Muscle layer of duodenum (tissue), 2 donors: ENCODE measurements at regions not wholly inside any gene's neighbourhood (a gene's known extent, or its start where the extent isn't known, plus 50 kb on each side); places are given as distances from the start of the nearest gene placed in this dataset.

ENCODE experiments used
- H3K27ac ChIP-seq: one replicate; pipeline ENCODE4 v1.7.0; 2013; ENCODE audit warnings: mild to moderate bottlenecking, low read length
- H3K27me3 ChIP-seq: one replicate; pipeline ENCODE4 v1.7.0; 2013; ENCODE audit warnings: low read depth, mild to moderate bottlenecking, control low read depth, low read length
- H3K36me3 ChIP-seq, 2 donors: one replicate each; pipeline ENCODE4 v1.7.0; 2013; ENCODE audit warnings: low read length in 2 of 2, control low read depth in 1 of 2, mild to moderate bottlenecking in 1 of 2; ENCODE audit not compliant: insufficient read depth in 2 of 2, control insufficient read depth in 1 of 2
- H3K4me1 ChIP-seq, 2 donors: one replicate each; pipeline ENCODE4 v1.7.0; 2013; ENCODE audit warnings: low read length in 2 of 2, mild to moderate bottlenecking in 2 of 2, control low read depth in 1 of 2, moderate library complexity in 1 of 2; ENCODE audit not compliant: insufficient read depth in 2 of 2, control insufficient read depth in 1 of 2
- H3K4me3 ChIP-seq, 2 donors: one replicate each; pipeline ENCODE4 v1.7.0; 2013; ENCODE audit warnings: low read length in 2 of 2, low read depth in 1 of 2, mild to moderate bottlenecking in 1 of 2
- H3K9me3 ChIP-seq, 2 donors: one replicate each; pipeline ENCODE4 v1.7.0; 2013; ENCODE audit warnings: low read length in 2 of 2, control low read depth in 1 of 2, mild to moderate bottlenecking in 1 of 2; ENCODE audit not compliant: control insufficient read depth in 1 of 2
- donor health status: healthy.

- H3K4me1 ChIP-seq = peaks cover 9 to 13% of the 10 kb centered on the region in 2 donors
- no peaks in the 10 kb centered on the region for H3K9me3 ChIP-seq
- H3K27ac ChIP-seq = peak overlapping the region; percentile 73
- no peaks in the 10 kb centered on the region for H3K27me3 ChIP-seq
- no peaks in the 10 kb centered on the region for H3K36me3 ChIP-seq
- no peak overlapping the region for H3K4me3 ChIP-seq
These were observed 556.6 kb downstream of the MIAT start for GRCh38 chr22:27213766-27214581.

GRCh38 chr22:27214691-27215090 lies 557.3 kb downstream of the MIAT start:
- peaks cover 9 to 15% of the 10 kb centered on the region in 2 donors for H3K4me1 ChIP-seq
- H3K9me3 ChIP-seq = no peaks in the 10 kb centered on the region
- no peaks in the 10 kb centered on the region for H3K27me3 ChIP-seq
- H3K36me3 ChIP-seq = no peaks in the 10 kb centered on the region
- H3K27ac ChIP-seq = peak overlapping the region; percentile 13
- H3K4me3 ChIP-seq = no peak overlapping the region

- no peaks in the 10 kb centered on the region for H3K9me3 ChIP-seq
- no peak overlapping the region for H3K4me3 ChIP-seq
- no peaks in the 10 kb centered on the region for H3K27me3 ChIP-seq
- no peaks in the 10 kb centered on the region for H3K36me3 ChIP-seq
- H3K27ac ChIP-seq = no peak overlapping the region
- peaks cover 9 to 15% of the 10 kb centered on the region in 2 donors for H3K4me1 ChIP-seq
These were observed 558.5 kb downstream of the MIAT start for GRCh38 chr22:27215871-27216270.

GRCh38 chr22:27216444-27216843 lies 559.1 kb downstream of the MIAT start:
- Histone ChIP-seq H3K36me3 (no peaks in the 10 kb centered on the region), H3K4me3 (no peak overlapping the region), H3K27ac (no peak overlapping the region), H3K4me1 (peaks cover 9 to 15% of the 10 kb centered on the region in 2 donors), H3K27me3 (no peaks in the 10 kb centered on the region), H3K9me3 (no peaks in the 10 kb centered on the region)

GRCh38 chr22:27217154-27217553 lies 559.8 kb downstream of the MIAT start:
- Histone ChIP-seq H3K36me3 (no peaks in the 10 kb centered on the region), H3K27me3 (no peaks in the 10 kb centered on the region), H3K9me3 (no peaks in the 10 kb centered on the region), H3K27ac (no peak overlapping the region), H3K4me1 (peaks cover 9 to 12% of the 10 kb centered on the region in 2 donors), H3K4me3 (no peak overlapping the region)

GRCh38 chr22:27218012-27218920 lies 560.9 kb downstream of the MIAT start:
- Histone ChIP-seq H3K9me3 (peaks cover 0 to 1% of the 10 kb centered on the region in 2 donors), H3K4me3 (no peak overlapping the region), H3K36me3 (no peaks in the 10 kb centered on the region), H3K27me3 (no peaks in the 10 kb centered on the region), H3K4me1 (peaks cover 2 to 10% of the 10 kb centered on the region in 2 donors), H3K27ac (no peak overlapping the region)

GRCh38 chr22:27219036-27219435 lies 561.6 kb downstream of the MIAT start:
- Histone ChIP-seq H3K36me3 (no peaks in the 10 kb centered on the region), H3K9me3 (peaks cover 0 to 4% of the 10 kb centered on the region in 2 donors), H3K27ac (no peak overlapping the region), H3K4me1 (peaks cover 0 to 14% of the 10 kb centered on the region in 2 donors), H3K4me3 (no peak overlapping the region), H3K27me3 (no peaks in the 10 kb centered on the region)

GRCh38 chr22:27220339-27220738 lies 563.0 kb downstream of the MIAT start:
- H3K27ac ChIP-seq = no peak overlapping the region
- peaks cover 0 to 20% of the 10 kb centered on the region in 2 donors for H3K4me1 ChIP-seq
- no peak overlapping the region for H3K4me3 ChIP-seq
- no peaks in the 10 kb centered on the region for H3K36me3 ChIP-seq
- H3K27me3 ChIP-seq = no peaks in the 10 kb centered on the region
- H3K9me3 ChIP-seq = peaks cover 0 to 4% of the 10 kb centered on the region in 2 donors

- no peaks in the 10 kb centered on the region for H3K27me3 ChIP-seq
- no peak overlapping the region for H3K27ac ChIP-seq
- peaks cover 0 to 4% of the 10 kb centered on the region in 2 donors for H3K9me3 ChIP-seq
- no peaks in the 10 kb centered on the region for H3K36me3 ChIP-seq
- H3K4me1 ChIP-seq = peaks cover 0 to 20% of the 10 kb centered on the region in 2 donors
- no peak overlapping the region for H3K4me3 ChIP-seq
These were observed 564.8 kb downstream of the MIAT start for GRCh38 chr22:27222178-27222577.

- Histone ChIP-seq H3K4me1 (peaks cover 0 to 16% of the 10 kb centered on the region in 2 donors), H3K27ac (no peak overlapping the region), H3K36me3 (no peaks in the 10 kb centered on the region), H3K9me3 (peaks cover 0 to 4% of the 10 kb centered on the region in 2 donors), H3K27me3 (no peaks in the 10 kb centered on the region), H3K4me3 (no peak overlapping the region)
These were observed 566.2 kb downstream of the MIAT start for GRCh38 chr22:27223317-27224177.
